Raji (cell line): ENCODE measurements at regions not wholly inside any gene's neighbourhood (a gene's known extent, or its start where the extent isn't known, plus 50 kb on each side); places are given as distances from the start of the nearest gene placed in this dataset.

Experiments used
- POLR2A ChIP-seq: IDR thresholded peaks from 2 replicates; pipeline ENCODE4 v1.6.1; 2011; ENCODE audit warnings: low read depth, low read length, control low read depth; ENCODE audit not compliant: insufficient read depth

GRCh38 chr3:151935446-151935845 is 62.0 kb downstream of the SUCNR1 start:
- no peak for TF ChIP-seq POLR2A

GRCh38 chr3:151940481-151940880 is 67.0 kb downstream of the SUCNR1 start:
- TF ChIP-seq POLR2A: no peak

GRCh38 chr3:151943539-151943938 is 70.1 kb downstream of the SUCNR1 start:
- TF ChIP-seq POLR2A: no peak

GRCh38 chr3:151944356-151944755 is 70.9 kb downstream of the SUCNR1 start:
- TF ChIP-seq POLR2A: no peak

- no peak for TF ChIP-seq POLR2A
These were observed 73.2 kb downstream of the SUCNR1 start for GRCh38 chr3:151946606-151947005.

GRCh38 chr3:151949706-151950105 is 76.3 kb downstream of the SUCNR1 start:
- no peak for TF ChIP-seq POLR2A

- TF ChIP-seq POLR2A: no peak
These were observed 81.9 kb downstream of the SUCNR1 start for GRCh38 chr3:151955356-151955755.

GRCh38 chr3:151960961-151961580 is 87.6 kb downstream of the SUCNR1 start:
- no peak for TF ChIP-seq POLR2A

GRCh38 chr3:151962352-151962751 is 88.9 kb downstream of the SUCNR1 start:
- TF ChIP-seq POLR2A: no peak

GRCh38 chr3:151962912-151963311 is 89.5 kb downstream of the SUCNR1 start:
- TF ChIP-seq POLR2A: no peak

- no peak for TF ChIP-seq POLR2A
These were observed 91.3 kb downstream of the SUCNR1 start for GRCh38 chr3:151964743-151965142.

- TF ChIP-seq POLR2A: no peak
These were observed 95.7 kb downstream of the SUCNR1 start for GRCh38 chr3:151969026-151969642.

GRCh38 chr3:151971814-151972579 is 98.6 kb downstream of the SUCNR1 start:
- no peak for TF ChIP-seq POLR2A

GRCh38 chr3:151974067-151974466 is 100.6 kb downstream of the SUCNR1 start:
- TF ChIP-seq POLR2A: no peak

GRCh38 chr3:151976211-151977050 is 103.0 kb downstream of the SUCNR1 start:
- TF ChIP-seq POLR2A: no peak
